ENCODE measurements at regions not wholly inside any gene's neighbourhood (a gene's known extent, or its start where the extent isn't known, plus 50 kb on each side); places are given as distances from the start of the nearest gene placed in this dataset.

GRCh38 chr22:20648306-20648903 lies 125.5 kb upstream of the SERPIND1 start:
- intact Hi-C loops (cut with micrococcal nuclease), result no loop called here
- Mint-ChIP-seq H3K36me3 (no peaks in the 10 kb centered on the region), H3K9me3 (no peaks in the 10 kb centered on the region), H3K4me1 (ENCODE audit: low read depth) (no peaks in the 10 kb centered on the region), H3K27me3 (no peaks in the 10 kb centered on the region), H3K4me3 (no peak overlapping the region), H3K27ac (no peak overlapping the region)
- CTCF ChIA-PET, result no interaction called here
- POLR2A ChIA-PET, result no interaction called here
- no peak for DNase-seq

GRCh38 chr22:20650294-20651207 lies 123.4 kb upstream of the SERPIND1 start:
- no peaks in the 10 kb centered on the region for H3K36me3 Mint-ChIP-seq
- H3K27me3 Mint-ChIP-seq, result no peaks in the 10 kb centered on the region
- no peak overlapping the region for H3K4me3 Mint-ChIP-seq
- H3K4me1 Mint-ChIP-seq (ENCODE audit: low read depth), result no peaks in the 10 kb centered on the region
- H3K27ac Mint-ChIP-seq, result no peak overlapping the region
- ChIA-PET POLR2A (no interaction called here), CTCF (interaction anchor here (1.7 kb wide), 1 partner anchor 44 kb away, joined by 6 read pairs; no protein-coding TSS in a partner anchor)
- H3K9me3 Mint-ChIP-seq, result no peaks in the 10 kb centered on the region
- DNase-seq, result no peak
- intact Hi-C loops (cut with micrococcal nuclease), result no loop called here

- no peak for DNase-seq
- CTCF ChIA-PET, result interaction anchor here (1.7 kb wide), 1 partner anchor 45 kb away, joined by 6 read pairs; no protein-coding TSS in a partner anchor
- Mint-ChIP-seq H3K9me3 (no peaks in the 10 kb centered on the region), H3K36me3 (no peaks in the 10 kb centered on the region), H3K27ac (no peak overlapping the region), H3K4me3 (no peak overlapping the region), H3K27me3 (no peaks in the 10 kb centered on the region), H3K4me1 (ENCODE audit: low read depth) (no peaks in the 10 kb centered on the region)
- POLR2A ChIA-PET, result interaction anchor here (0.5 kb wide), 1 partner anchor 53 kb away, joined by 3 read pairs; no protein-coding TSS in a partner anchor
- intact Hi-C loops (cut with micrococcal nuclease), result no loop called here
Observed at GRCh38 chr22:20651286-20651685, 122.6 kb upstream of the SERPIND1 start.

- CTCF ChIA-PET, result no interaction called here
Observed at GRCh38 chr22:20652130-20652529, 121.8 kb upstream of the SERPIND1 start.

GRCh38 chr22:20652582-20652981 lies 121.3 kb upstream of the SERPIND1 start:
- intact Hi-C loops (cut with micrococcal nuclease), result no loop called here
- no peak overlapping the region for H3K27ac Mint-ChIP-seq
- no peaks in the 10 kb centered on the region for H3K9me3 Mint-ChIP-seq
- H3K27me3 Mint-ChIP-seq, result no peaks in the 10 kb centered on the region
- DNase-seq, result no peak
- no peaks in the 10 kb centered on the region for H3K4me1 Mint-ChIP-seq (ENCODE audit: low read depth)
- no peaks in the 10 kb centered on the region for H3K36me3 Mint-ChIP-seq
- POLR2A ChIA-PET, result no interaction called here
- CTCF ChIA-PET, result no interaction called here
- no peak overlapping the region for H3K4me3 Mint-ChIP-seq

More at GRCh38 chr22:20652130-20652529, 121.8 kb upstream of the SERPIND1 start:
- Mint-ChIP-seq H3K27ac (no peak overlapping the region), H3K36me3 (no peaks in the 10 kb centered on the region), H3K9me3 (no peaks in the 10 kb centered on the region), H3K4me3 (no peak overlapping the region), H3K4me1 (ENCODE audit: low read depth) (no peaks in the 10 kb centered on the region), H3K27me3 (no peaks in the 10 kb centered on the region)
- POLR2A ChIA-PET, result no interaction called here
- intact Hi-C loops (cut with micrococcal nuclease), result no loop called here
- no peak for DNase-seq

GRCh38 chr22:20653012-20653794 lies 120.7 kb upstream of the SERPIND1 start:
- Mint-ChIP-seq H3K36me3 (no peaks in the 10 kb centered on the region), H3K9me3 (no peaks in the 10 kb centered on the region), H3K27me3 (no peaks in the 10 kb centered on the region), H3K27ac (no peak overlapping the region), H3K4me3 (no peak overlapping the region), H3K4me1 (ENCODE audit: low read depth) (no peaks in the 10 kb centered on the region)
- DNase-seq, result no peak
- CTCF ChIA-PET, result no interaction called here
- POLR2A ChIA-PET, result no interaction called here
- intact Hi-C loops (cut with micrococcal nuclease), result no loop called here

GRCh38 chr22:20653795-20654342 lies 120.0 kb upstream of the SERPIND1 start:
- no peak overlapping the region for H3K27ac Mint-ChIP-seq
- H3K27me3 Mint-ChIP-seq, result peaks cover 4% of the 10 kb centered on the region
- DNase-seq, result no peak
- no peaks in the 10 kb centered on the region for H3K4me1 Mint-ChIP-seq (ENCODE audit: low read depth)
- ChIA-PET CTCF (interaction anchor here (0.7 to 1.1 kb wide), 2 partner anchors 16 to 96 kb away, joined by 3 read pairs; no protein-coding TSS in a partner anchor), POLR2A (no interaction called here)
- intact Hi-C loops (cut with micrococcal nuclease), result no loop called here
- H3K36me3 Mint-ChIP-seq, result no peaks in the 10 kb centered on the region
- H3K9me3 Mint-ChIP-seq, result no peaks in the 10 kb centered on the region
- H3K4me3 Mint-ChIP-seq, result no peak overlapping the region

- ChIA-PET POLR2A (no interaction called here), CTCF (interaction anchor here (0.7 to 1.1 kb wide), 2 partner anchors 16 to 97 kb away, joined by 3 read pairs; no protein-coding TSS in a partner anchor)
- H3K27ac Mint-ChIP-seq, result no peak overlapping the region
- intact Hi-C loops (cut with micrococcal nuclease), result no loop called here
- peaks cover 7% of the 10 kb centered on the region for H3K27me3 Mint-ChIP-seq
- no peaks in the 10 kb centered on the region for H3K36me3 Mint-ChIP-seq
- DNase-seq, result no peak
- H3K4me3 Mint-ChIP-seq, result no peak overlapping the region
- H3K9me3 Mint-ChIP-seq, result no peaks in the 10 kb centered on the region
- H3K4me1 Mint-ChIP-seq (ENCODE audit: low read depth), result no peaks in the 10 kb centered on the region
Observed at GRCh38 chr22:20654343-20655208, 119.3 kb upstream of the SERPIND1 start.

- no peaks in the 10 kb centered on the region for H3K4me1 Mint-ChIP-seq (ENCODE audit: low read depth)
- intact Hi-C loops (cut with micrococcal nuclease), result no loop called here
- POLR2A ChIA-PET, result no interaction called here
Observed at GRCh38 chr22:20655623-20656022, 118.3 kb upstream of the SERPIND1 start.

GRCh38 chr22:20656516-20656901 lies 117.4 kb upstream of the SERPIND1 start:
- POLR2A ChIA-PET, result no interaction called here
- H3K27ac Mint-ChIP-seq, result no peak overlapping the region

More at GRCh38 chr22:20655623-20656022, 118.3 kb upstream of the SERPIND1 start:
- H3K9me3 Mint-ChIP-seq, result no peaks in the 10 kb centered on the region
- peaks cover 13% of the 10 kb centered on the region for H3K27me3 Mint-ChIP-seq
- no peak for DNase-seq
- no peaks in the 10 kb centered on the region for H3K36me3 Mint-ChIP-seq
- no peak overlapping the region for H3K27ac Mint-ChIP-seq
- CTCF ChIA-PET, result no interaction called here
- H3K4me3 Mint-ChIP-seq, result no peak overlapping the region

More at GRCh38 chr22:20656516-20656901, 117.4 kb upstream of the SERPIND1 start:
- H3K4me3 Mint-ChIP-seq, result no peak overlapping the region
- H3K36me3 Mint-ChIP-seq, result no peaks in the 10 kb centered on the region
- CTCF ChIA-PET, result no interaction called here
- intact Hi-C loops (cut with micrococcal nuclease), result no loop called here
- no peaks in the 10 kb centered on the region for H3K9me3 Mint-ChIP-seq
- no peaks in the 10 kb centered on the region for H3K4me1 Mint-ChIP-seq (ENCODE audit: low read depth)
- DNase-seq, result no peak
- peaks cover 15% of the 10 kb centered on the region for H3K27me3 Mint-ChIP-seq

Measured in activated CD4-positive, alpha-beta memory T cell treated with anti-CD3 and anti-CD28 coated beads for 36 hours (primary cell).